Kidney (tissue), 13 donors: ENCODE measurements at regions not wholly inside any gene's neighbourhood (a gene's known extent, or its start where the extent isn't known, plus 50 kb on each side); places are given as distances from the start of the nearest gene placed in this dataset.
A peak's percentile ranks its signal among the peaks of the same experiment; 100 is the strongest.

Experiments used
- DNase-seq, 5 donors: peaks; one replicate each; pipeline ENCODE4 v3.0.0-alpha.2; 2013 to 2020
- FAIRE-seq: peaks from 2 replicates; lab custom pipeline; 2012; peaks lifted over from hg19 to GRCh38; lab: Jason Lieb, UNC
- H3K27ac ChIP-seq, 2 donors: one replicate each; pipeline ENCODE4 v1.7.0; 2013; ENCODE audit warnings: low read depth in 2 of 2, low read length in 2 of 2, inconsistent platforms in 1 of 2
- H3K27me3 ChIP-seq: one replicate; pipeline ENCODE4 v1.7.1; 2013; ENCODE audit warnings: low read length, inconsistent platforms; ENCODE audit not compliant: control insufficient read depth, insufficient read depth
- H3K36me3 ChIP-seq, 3 donors: one replicate each; pipeline versions ENCODE4 v1.7.0 to v1.7.1; 2013; ENCODE audit warnings: low read length in 3 of 3, control low read depth in 1 of 3, inconsistent platforms in 1 of 3; ENCODE audit not compliant: insufficient read depth in 3 of 3, control insufficient read depth in 2 of 3
- H3K4me1 ChIP-seq, 3 donors: one replicate each; pipeline versions ENCODE4 v1.7.0 to v1.7.1; 2013; ENCODE audit warnings: low read length in 3 of 3, inconsistent platforms in 1 of 3, low read depth in 1 of 3; ENCODE audit not compliant: control insufficient read depth in 2 of 3, insufficient read depth in 2 of 3
- H3K4me3 ChIP-seq, 3 donors: one replicate each; pipeline versions ENCODE4 v1.7.0 to v1.8.1; 2013; ENCODE audit warnings: low read length in 3 of 3, control low read depth in 1 of 3, inconsistent platforms in 1 of 3
- H3K9ac ChIP-seq, 3 donors: one replicate each; pipeline versions ENCODE4 v1.7.0 to v1.7.1; 2013; ENCODE audit warnings: low read length in 3 of 3, control low read depth in 1 of 3, inconsistent platforms in 1 of 3
- H3K9me3 ChIP-seq, 3 donors: one replicate each; pipeline versions ENCODE4 v1.7.0 to v1.7.1; 2013; ENCODE audit warnings: low read length in 3 of 3, control low read depth in 1 of 3, inconsistent platforms in 1 of 3; ENCODE audit not compliant: control insufficient read depth in 2 of 3, insufficient read depth in 1 of 3
- intact Hi-C: fragments of 100-400 bp; cut with DNase I; formaldehyde crosslinking; loops from one replicate; pipeline ENCODE4 v1.11.1; 2022
- TF ChIP-seq, protein P1 (sequence below): IDR thresholded peaks from 3 replicates; pipeline ENCODE4 v1.5.1; 2012; ENCODE audit warnings: mild to moderate bottlenecking, moderate library complexity, borderline replicate concordance; ENCODE audit not compliant: insufficient read depth; ENCODE audit errors: extremely low read depth
- donor health status: control.
- donor health status: control.
- donor health status: control.
- donor health status: control.
- donor health status: control.
- donor health status: DM: yes; HTN: yes; CAD: no.
- donor health status: Normal renal cell carcinoma (clear cell type).

DNA sequence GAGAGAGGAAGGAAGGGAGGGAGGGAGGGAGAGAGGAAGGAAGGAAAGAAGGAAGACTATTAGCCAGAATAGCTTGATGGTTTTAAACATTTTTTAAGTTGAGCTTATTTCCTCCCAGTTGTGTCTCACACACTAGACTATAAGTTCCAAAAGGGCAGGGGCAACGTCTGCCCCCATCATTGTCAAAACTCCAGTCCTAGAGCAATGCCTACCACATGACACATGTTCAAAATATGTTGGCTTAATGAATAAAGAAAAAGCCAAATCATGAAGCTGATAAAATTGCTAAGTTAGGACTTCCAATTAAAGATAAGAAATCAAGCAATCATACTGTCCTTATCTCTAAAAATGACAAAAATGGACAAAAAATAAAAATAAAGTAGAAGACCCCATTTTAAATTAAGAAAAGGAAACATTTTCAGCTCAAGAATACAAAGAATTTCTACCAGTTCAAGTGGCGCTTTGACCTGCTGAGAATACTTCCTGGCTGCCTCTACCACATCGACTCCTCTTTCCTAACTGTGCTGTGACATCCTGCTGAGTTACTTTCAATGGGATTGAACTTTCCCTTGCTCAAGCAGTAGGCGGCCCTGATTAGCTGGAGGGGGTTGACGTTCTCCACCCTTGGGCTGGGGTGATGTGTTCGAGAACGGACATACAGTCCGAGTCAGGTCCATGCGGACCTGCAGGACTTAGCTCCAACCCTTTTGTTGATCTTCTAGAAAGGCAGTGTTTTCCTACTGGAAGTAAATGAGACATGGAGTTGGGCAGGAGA lies 283.9 kb upstream of the FOXQ1 start:
- H3K4me1 ChIP-seq: no peaks in the 10 kb centered on the region
- DNase-seq (peak in 1 of 5 donors; percentile 32), FAIRE-seq (no peak)
- H3K4me3 ChIP-seq: no peak overlapping the region
- H3K9me3 ChIP-seq: no peaks in the 10 kb centered on the region
- no peak overlapping the region for H3K27ac ChIP-seq
- no peaks in the 10 kb centered on the region for H3K27me3 ChIP-seq
- TF ChIP-seq, protein P1, sequence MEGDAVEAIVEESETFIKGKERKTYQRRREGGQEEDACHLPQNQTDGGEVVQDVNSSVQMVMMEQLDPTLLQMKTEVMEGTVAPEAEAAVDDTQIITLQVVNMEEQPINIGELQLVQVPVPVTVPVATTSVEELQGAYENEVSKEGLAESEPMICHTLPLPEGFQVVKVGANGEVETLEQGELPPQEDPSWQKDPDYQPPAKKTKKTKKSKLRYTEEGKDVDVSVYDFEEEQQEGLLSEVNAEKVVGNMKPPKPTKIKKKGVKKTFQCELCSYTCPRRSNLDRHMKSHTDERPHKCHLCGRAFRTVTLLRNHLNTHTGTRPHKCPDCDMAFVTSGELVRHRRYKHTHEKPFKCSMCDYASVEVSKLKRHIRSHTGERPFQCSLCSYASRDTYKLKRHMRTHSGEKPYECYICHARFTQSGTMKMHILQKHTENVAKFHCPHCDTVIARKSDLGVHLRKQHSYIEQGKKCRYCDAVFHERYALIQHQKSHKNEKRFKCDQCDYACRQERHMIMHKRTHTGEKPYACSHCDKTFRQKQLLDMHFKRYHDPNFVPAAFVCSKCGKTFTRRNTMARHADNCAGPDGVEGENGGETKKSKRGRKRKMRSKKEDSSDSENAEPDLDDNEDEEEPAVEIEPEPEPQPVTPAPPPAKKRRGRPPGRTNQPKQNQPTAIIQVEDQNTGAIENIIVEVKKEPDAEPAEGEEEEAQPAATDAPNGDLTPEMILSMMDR: no peak
- no peak overlapping the region for H3K9ac ChIP-seq
- H3K36me3 ChIP-seq: no peaks in the 10 kb centered on the region
- intact Hi-C loops: no loop called here

- intact Hi-C loops: no loop called here
- DNase-seq (peak in 2 of 5 donors; percentile 4 to 11), FAIRE-seq (no peak)
- Histone ChIP-seq H3K9me3 (no peaks in the 10 kb centered on the region), H3K4me3 (no peak overlapping the region), H3K4me1 (no peaks in the 10 kb centered on the region), H3K27ac (no peak overlapping the region), H3K9ac (no peak overlapping the region), H3K36me3 (no peaks in the 10 kb centered on the region), H3K27me3 (no peaks in the 10 kb centered on the region)
- TF ChIP-seq, protein P1: no peak
These were observed 284.6 kb upstream of the FOXQ1 start for GRCh38 chr6:1027109-1027794.

DNA sequence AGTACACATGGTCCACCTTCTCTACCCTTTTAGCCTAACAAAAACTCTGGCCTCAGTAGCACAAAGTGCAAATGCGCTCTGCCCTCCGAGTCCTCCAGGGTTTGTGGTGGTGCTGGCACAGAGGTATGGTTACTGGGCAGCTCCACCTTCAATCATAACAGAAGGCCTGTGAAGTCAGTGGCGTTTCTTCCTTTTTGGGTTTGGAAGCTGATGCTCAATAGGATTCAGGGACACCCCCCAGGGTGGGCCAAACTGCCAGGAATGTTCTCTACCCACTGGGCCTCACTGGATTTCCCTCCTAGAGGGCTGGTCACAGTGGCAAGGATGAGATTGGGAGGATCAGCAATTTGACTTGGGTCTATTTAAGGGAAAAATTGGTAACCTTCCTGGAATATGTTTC lies 286.1 kb upstream of the FOXQ1 start:
- Histone ChIP-seq H3K27me3 (no peaks in the 10 kb centered on the region), H3K9ac (no peak overlapping the region), H3K9me3 (peaks cover 0 to 2% (median 0%) of the 10 kb centered on the region in 3 donors), H3K4me1 (no peaks in the 10 kb centered on the region), H3K4me3 (no peak overlapping the region), H3K27ac (no peak overlapping the region), H3K36me3 (no peaks in the 10 kb centered on the region)
- DNase-seq (peak in 2 of 5 donors; percentile 14 to 33), FAIRE-seq (no peak)
- intact Hi-C loops: no loop called here
- TF ChIP-seq, protein P1: no peak
